Mesothelial cell of epicardium (in vitro differentiated cells): ENCODE measurements at regions not wholly inside any gene's neighbourhood (a gene's known extent, or its start where the extent isn't known, plus 50 kb on each side); places are given as distances from the start of the nearest gene placed in this dataset.
"Not testable (repeated sequence)": the region's sequence is repeated elsewhere in the genome, so short reads cannot be mapped to it uniquely, and the experiment has no call there.

ENCODE experiments used
- DNase-seq, 2 experiments: peaks; one replicate each; pipeline ENCODE4 v3.0.0; 2021; ENCODE audit warnings: low spot score in 2 of 2; ENCODE audit not compliant: unreplicated experiment in 2 of 2
- H3K27ac Mint-ChIP-seq: 2 replicates; pipeline ENCODE4 v1.8.0; 2021; ENCODE audit warnings: mixed read lengths
- H3K27me3 Mint-ChIP-seq: 2 replicates; pipeline ENCODE4 v1.8.0; 2021; ENCODE audit warnings: low read depth, mixed read lengths
- H3K36me3 Mint-ChIP-seq: 2 replicates; pipeline ENCODE4 v1.8.0; 2021; ENCODE audit warnings: mixed read lengths
- H3K4me1 Mint-ChIP-seq: 2 replicates; pipeline ENCODE4 v1.8.0; 2021; ENCODE audit warnings: mixed read lengths
- H3K4me3 Mint-ChIP-seq: 2 replicates; pipeline ENCODE4 v1.8.0; 2021; ENCODE audit warnings: mild to moderate bottlenecking, moderate library complexity, mixed read lengths
- H3K9me3 Mint-ChIP-seq: 2 replicates; pipeline ENCODE4 v1.8.0; 2021; ENCODE audit warnings: mixed read lengths
- CTCF ChIP-seq: fragments of 200-600 bp; sonication (generic); IDR thresholded peaks from one replicate; pipeline ENCODE4 v1.5.0; 2021; ENCODE audit warnings: antibody characterized with exemption; ENCODE audit not compliant: unreplicated experiment

- not testable (repeated sequence) for H3K27ac Mint-ChIP-seq, H3K27me3 Mint-ChIP-seq, H3K36me3 Mint-ChIP-seq, DNase-seq, H3K4me3 Mint-ChIP-seq
- H3K9me3 Mint-ChIP-seq: peaks cover 20% of the 10 kb centered on the region
- H3K4me1 Mint-ChIP-seq: peaks cover 19% of the 10 kb centered on the region
Observed at GRCh38 chr2:55124682-55125081, 74.4 kb upstream of the RTN4 start.

- no peaks in the 10 kb centered on the region for H3K27me3 Mint-ChIP-seq
- no peak overlapping the region for H3K4me3 Mint-ChIP-seq
- H3K27ac Mint-ChIP-seq: no peak overlapping the region
- H3K4me1 Mint-ChIP-seq: peaks cover 26% of the 10 kb centered on the region
- peaks cover 4% of the 10 kb centered on the region for H3K36me3 Mint-ChIP-seq
- H3K9me3 Mint-ChIP-seq: peaks cover 20% of the 10 kb centered on the region
- no peak for DNase-seq
- no peak for TF ChIP-seq CTCF
Observed at GRCh38 chr2:55123851-55124269, 73.6 kb upstream of the RTN4 start.

GRCh38 chr2:55120634-55121359 lies 70.5 kb upstream of the RTN4 start:
- Mint-ChIP-seq H3K4me1 (peaks cover 30% of the 10 kb centered on the region), H3K9me3 (peaks cover 13% of the 10 kb centered on the region), H3K4me3 (no peak overlapping the region), H3K27me3 (no peaks in the 10 kb centered on the region), H3K27ac (peak overlapping the region; percentile 37), H3K36me3 (peaks cover 4% of the 10 kb centered on the region)
- TF ChIP-seq CTCF: no peak
- peak in 1 of 2 experiments; percentile 60 for DNase-seq

GRCh38 chr2:55119711-55120487 lies 69.6 kb upstream of the RTN4 start:
- Mint-ChIP-seq H3K36me3 (peaks cover under 1% of the 10 kb centered on the region), H3K4me1 (peaks cover 30% of the 10 kb centered on the region), H3K27me3 (no peaks in the 10 kb centered on the region), H3K4me3 (no peak overlapping the region), H3K9me3 (peaks cover 8% of the 10 kb centered on the region), H3K27ac (peak overlapping the region; percentile 37)
- no peak for TF ChIP-seq CTCF
- DNase-seq: no peak

GRCh38 chr2:55118643-55119083 lies 68.4 kb upstream of the RTN4 start:
- Mint-ChIP-seq H3K36me3 (no peaks in the 10 kb centered on the region), H3K4me1 (peaks cover 30% of the 10 kb centered on the region), H3K27ac (no peak overlapping the region), H3K27me3 (no peaks in the 10 kb centered on the region), H3K9me3 (no peaks in the 10 kb centered on the region), H3K4me3 (no peak overlapping the region)
- DNase-seq: no peak
- TF ChIP-seq CTCF: no peak

GRCh38 chr2:55116966-55117365 lies 66.7 kb upstream of the RTN4 start:
- Mint-ChIP-seq H3K27ac (no peak overlapping the region), H3K4me3 (no peak overlapping the region)
- TF ChIP-seq CTCF: no peak

More at GRCh38 chr2:55116966-55117365, 66.7 kb upstream of the RTN4 start:
- H3K27me3 Mint-ChIP-seq: no peaks in the 10 kb centered on the region
- DNase-seq: no peak
- peaks cover 39% of the 10 kb centered on the region for H3K4me1 Mint-ChIP-seq
- H3K9me3 Mint-ChIP-seq: no peaks in the 10 kb centered on the region
- no peaks in the 10 kb centered on the region for H3K36me3 Mint-ChIP-seq
